OCI-LY7 (cell line): ENCODE measurements at regions not wholly inside any gene's neighbourhood (a gene's known extent, or its start where the extent isn't known, plus 50 kb on each side); places are given as distances from the start of the nearest gene placed in this dataset.
"Not testable (repeated sequence)": the region's sequence is repeated elsewhere in the genome, so short reads cannot be mapped to it uniquely, and the experiment has no call there.

Experiments
- BruUV-seq: library from RNA; stranded (reverse); fragments of 400-500 nt; replicated peaks from 2 replicates; lab custom pipeline; 2021; lab: Mats Ljungman, UMichigan
- CTCF ChIA-PET: fragments of 300-600 bp; sonication (Branson Sonifier 250); formaldehyde crosslinking; loops from one replicate; lab custom pipeline; 2022; ENCODE audit warnings: antibody characterized with exemption; ENCODE audit not compliant: unreplicated experiment; lab: Charles Lee
- POLR2A ChIA-PET: fragments of 300-600 bp; sonication (Branson Sonifier 250); formaldehyde crosslinking; loops from one replicate; lab custom pipeline; 2022; ENCODE audit warnings: antibody characterized with exemption; lab: Charles Lee
- DNase-seq: peaks from one replicate; pipeline ENCODE4 v3.0.0-alpha.2; 2015; ENCODE audit warnings: low spot score
- H2AFZ ChIP-seq: fragments of 200-600 bp; sonication (generic), shearing (Covaris generic); 2 replicates; pipeline ENCODE4 v1.6.1; 2014; ENCODE audit warnings: mild to moderate bottlenecking, antibody characterized with exemption, low read length, moderate library complexity
- H3K27ac ChIP-seq: fragments of 200-600 bp; sonication (generic); 2 replicates; pipeline ENCODE4 v1.5.1; 2014; ENCODE audit warnings: mixed run types, low read depth, mild to moderate bottlenecking, moderate library complexity, low read length, inconsistent platforms; ENCODE audit not compliant: poor library complexity, severe bottlenecking
- H3K36me3 ChIP-seq: fragments of 200-600 bp; sonication (generic); 2 replicates; pipeline ENCODE4 v1.6.1; 2014; ENCODE audit warnings: mild to moderate bottlenecking, antibody characterized with exemption, low read length, moderate library complexity, mixed read lengths; ENCODE audit not compliant: insufficient read depth
- H3K4me1 ChIP-seq: fragments of 200-600 bp; sonication (generic); 2 replicates; pipeline ENCODE4 v1.5.1; 2014; ENCODE audit warnings: mild to moderate bottlenecking, low read length; ENCODE audit not compliant: insufficient read depth, poor library complexity, severe bottlenecking
- H3K4me2 ChIP-seq: fragments of 200-600 bp; sonication (generic); 2 replicates; pipeline ENCODE4 v1.6.1; 2014; ENCODE audit warnings: mild to moderate bottlenecking, low read length
- H3K4me3 ChIP-seq: fragments of 200-600 bp; sonication (generic); 2 replicates; pipeline ENCODE4 v1.5.1; 2014; ENCODE audit warnings: mild to moderate bottlenecking, low read depth, low read length; ENCODE audit not compliant: poor library complexity, severe bottlenecking
- H3K79me2 ChIP-seq: fragments of 200-600 bp; sonication (generic); 2 replicates; pipeline ENCODE4 v1.6.1; 2016; ENCODE audit warnings: low read depth, mild to moderate bottlenecking, low read length, moderate library complexity, mixed read lengths; ENCODE audit not compliant: insufficient read depth
- H3K9me2 ChIP-seq: fragments of 200-600 bp; sonication (generic); 2 replicates; pipeline ENCODE4 v1.6.1; 2016; ENCODE audit warnings: mild to moderate bottlenecking, low read length, mixed read lengths; ENCODE audit not compliant: insufficient read depth
- H3K9me3 ChIP-seq: fragments of 200-600 bp; sonication (generic); 2 replicates; pipeline ENCODE4 v1.6.1; 2014; ENCODE audit warnings: mild to moderate bottlenecking, mixed run types, low read length, mixed read lengths
- H4K20me1 ChIP-seq: fragments of 200-600 bp; sonication (generic); 2 replicates; pipeline ENCODE4 v1.6.1; 2014; ENCODE audit warnings: mild to moderate bottlenecking, antibody characterized with exemption, low read length, moderate library complexity, mixed read lengths; ENCODE audit not compliant: insufficient read depth
- EZH2phosphoT487 ChIP-seq: fragments of 200-600 bp; sonication (generic); IDR thresholded peaks from 2 replicates; pipeline ENCODE4 v1.6.1; 2018; ENCODE audit warnings: low read depth, borderline replicate concordance, mild to moderate bottlenecking, mixed run types, antibody characterized with exemption, low read length, moderate library complexity, mixed read lengths
- intact Hi-C: fragments of 100-400 bp; cut with micrococcal nuclease; formaldehyde crosslinking; loops from one replicate; pipeline ENCODE4 v1.10.0; 2022; ENCODE audit not compliant: unreplicated experiment
- TF ChIP-seq, protein P1 (sequence below): fragments of 200-600 bp; sonication (generic); conservative IDR thresholded peaks from 2 replicates; pipeline ENCODE4 v1.5.1; 2014; ENCODE audit warnings: mild to moderate bottlenecking, antibody characterized with exemption, low read length, moderate library complexity, mixed read lengths

- no peak for TF ChIP-seq EZH2phosphoT487
- TF ChIP-seq, protein P1, sequence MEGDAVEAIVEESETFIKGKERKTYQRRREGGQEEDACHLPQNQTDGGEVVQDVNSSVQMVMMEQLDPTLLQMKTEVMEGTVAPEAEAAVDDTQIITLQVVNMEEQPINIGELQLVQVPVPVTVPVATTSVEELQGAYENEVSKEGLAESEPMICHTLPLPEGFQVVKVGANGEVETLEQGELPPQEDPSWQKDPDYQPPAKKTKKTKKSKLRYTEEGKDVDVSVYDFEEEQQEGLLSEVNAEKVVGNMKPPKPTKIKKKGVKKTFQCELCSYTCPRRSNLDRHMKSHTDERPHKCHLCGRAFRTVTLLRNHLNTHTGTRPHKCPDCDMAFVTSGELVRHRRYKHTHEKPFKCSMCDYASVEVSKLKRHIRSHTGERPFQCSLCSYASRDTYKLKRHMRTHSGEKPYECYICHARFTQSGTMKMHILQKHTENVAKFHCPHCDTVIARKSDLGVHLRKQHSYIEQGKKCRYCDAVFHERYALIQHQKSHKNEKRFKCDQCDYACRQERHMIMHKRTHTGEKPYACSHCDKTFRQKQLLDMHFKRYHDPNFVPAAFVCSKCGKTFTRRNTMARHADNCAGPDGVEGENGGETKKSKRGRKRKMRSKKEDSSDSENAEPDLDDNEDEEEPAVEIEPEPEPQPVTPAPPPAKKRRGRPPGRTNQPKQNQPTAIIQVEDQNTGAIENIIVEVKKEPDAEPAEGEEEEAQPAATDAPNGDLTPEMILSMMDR: no peak
- no peaks in the 10 kb centered on the region for H3K9me2 ChIP-seq
- no peak overlapping the region for H3K4me3 ChIP-seq
Measured at GRCh38 chr6:8844968-8845367, 409.6 kb upstream of the SLC35B3 start.

GRCh38 chr6:8839626-8840025, 404.3 kb upstream of the SLC35B3 start:
- POLR2A ChIA-PET: interaction anchor here (0.5 kb wide), 2 partner anchors 116 to 279 kb away, joined by 3 to 4 read pairs; no protein-coding TSS in a partner anchor
- intact Hi-C loops: no loop called here
- no TSS peak for BruUV-seq
- Histone ChIP-seq H3K4me1 (no peaks in the 10 kb centered on the region), H3K27ac (no peak overlapping the region), H3K4me3 (no peak overlapping the region), H3K9me3 (no peaks in the 10 kb centered on the region), H2AFZ (no peak overlapping the region), H3K4me2 (no peak overlapping the region), H3K79me2 (no peaks in the 10 kb centered on the region), H3K36me3 (no peaks in the 10 kb centered on the region), H3K9me2 (no peaks in the 10 kb centered on the region), H4K20me1 (no peaks in the 10 kb centered on the region)
- CTCF ChIA-PET: no interaction called here
- TF ChIP-seq, protein P1: no peak
- no peak for DNase-seq

More at GRCh38 chr6:8844968-8845367, 409.6 kb upstream of the SLC35B3 start:
- CTCF ChIA-PET: no interaction called here
- Histone ChIP-seq H4K20me1 (no peaks in the 10 kb centered on the region), H3K36me3 (no peaks in the 10 kb centered on the region), H3K4me2 (no peak overlapping the region), H3K27ac (no peak overlapping the region), H3K79me2 (no peaks in the 10 kb centered on the region), H2AFZ (no peak overlapping the region), H3K9me3 (no peaks in the 10 kb centered on the region), H3K4me1 (no peaks in the 10 kb centered on the region)
- POLR2A ChIA-PET: no interaction called here
- no peak for DNase-seq
- no TSS peak for BruUV-seq
- intact Hi-C loops: no loop called here

DNA sequence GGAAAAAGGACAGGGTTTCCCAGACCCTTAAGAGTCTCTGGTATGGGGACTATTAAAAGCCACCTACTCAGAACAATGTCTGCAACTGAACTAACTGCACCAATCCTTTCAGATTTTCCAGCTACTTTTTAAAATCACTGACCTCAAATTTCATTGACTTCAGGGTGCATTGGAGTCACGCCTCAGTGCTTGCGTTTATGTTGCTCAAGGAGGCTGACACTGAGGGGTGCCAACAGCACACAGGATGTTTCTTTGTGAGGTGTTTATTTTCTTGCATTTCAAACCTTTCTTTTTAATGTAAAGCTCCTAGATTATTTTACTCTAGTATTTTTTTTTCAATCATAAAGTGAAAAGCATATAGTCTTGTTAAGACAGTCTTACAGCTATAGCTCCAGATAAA, 402.0 kb upstream of the SLC35B3 start:
- POLR2A ChIA-PET: no interaction called here

DNA sequence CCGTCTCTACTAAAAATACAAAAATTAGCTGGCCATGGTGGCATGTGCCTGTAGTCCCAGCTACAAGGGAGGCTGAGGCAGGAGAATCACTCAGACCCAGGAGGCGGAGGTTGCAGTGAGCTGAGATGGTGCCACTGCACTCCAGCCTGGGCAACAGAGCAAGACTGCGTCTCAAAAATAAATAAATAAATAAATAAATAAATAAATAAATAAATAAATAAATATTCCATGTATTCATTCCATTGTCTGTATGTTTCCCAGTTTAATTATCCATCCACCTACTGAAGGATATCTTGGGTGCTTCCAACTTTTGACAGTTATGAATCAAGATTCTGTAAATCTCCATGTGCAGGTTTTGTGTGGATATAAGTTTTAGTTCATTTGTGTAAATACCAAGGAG, 397.4 kb upstream of the SLC35B3 start:
- H2AFZ ChIP-seq, CTCF ChIA-PET: not testable (repeated sequence)

More for the DNA sequence above, 402.0 kb upstream of the SLC35B3 start:
- H3K4me2 ChIP-seq: no peak overlapping the region
- no peak overlapping the region for H3K27ac ChIP-seq
- no peak overlapping the region for H2AFZ ChIP-seq
- no peak overlapping the region for H3K4me3 ChIP-seq
- no peaks in the 10 kb centered on the region for H3K36me3 ChIP-seq
- intact Hi-C loops: no loop called here
- DNase-seq: no peak
- H3K79me2 ChIP-seq: no peaks in the 10 kb centered on the region
- TF ChIP-seq EZH2phosphoT487: no peak
- TF ChIP-seq, protein P1: no peak
- H3K9me3 ChIP-seq: no peaks in the 10 kb centered on the region
- H4K20me1 ChIP-seq: no peaks in the 10 kb centered on the region
- CTCF ChIA-PET: no interaction called here
- BruUV-seq: no TSS peak
- no peaks in the 10 kb centered on the region for H3K9me2 ChIP-seq
- H3K4me1 ChIP-seq: no peaks in the 10 kb centered on the region

More for the DNA sequence above, 397.4 kb upstream of the SLC35B3 start:
- DNase-seq, H3K9me2 ChIP-seq, BruUV-seq, H3K36me3 ChIP-seq, H3K4me1 ChIP-seq, intact Hi-C loops, H3K79me2 ChIP-seq, H3K4me3 ChIP-seq, H4K20me1 ChIP-seq, POLR2A ChIA-PET, H3K9me3 ChIP-seq, H3K27ac ChIP-seq, H3K4me2 ChIP-seq: not testable (repeated sequence)
